ENCODE measurements at regions not wholly inside any gene's neighbourhood (a gene's known extent, or its start where the extent isn't known, plus 50 kb on each side); places are given as distances from the start of the nearest gene placed in this dataset.

DNA sequence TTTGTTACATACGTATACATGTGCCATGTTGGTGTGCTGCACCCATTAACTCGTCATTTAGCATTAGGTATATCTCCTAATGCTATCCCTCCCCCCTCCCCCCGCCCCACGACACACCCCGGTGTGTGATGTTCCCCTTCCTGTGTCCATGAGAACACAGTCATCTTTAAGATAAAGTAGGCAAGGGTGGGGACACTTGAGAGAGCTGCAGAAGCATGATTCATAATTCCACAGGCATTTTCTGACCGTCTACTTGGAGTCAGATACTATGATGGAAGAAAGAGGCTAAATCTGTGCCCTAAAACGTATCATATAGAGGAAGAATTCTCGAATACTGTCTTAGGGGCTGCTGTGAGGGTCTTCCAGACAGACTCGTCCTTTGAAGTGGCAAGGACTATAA, 145.9 kb upstream of the VASH1 start:
- Histone ChIP-seq H2AFZ (ENCODE audit: low read length) (no peak overlapping the region), H3K36me3 (ENCODE audit: control insufficient read depth, insufficient read depth, low read length) (no peaks in the 10 kb centered on the region), H3K79me2 (ENCODE audit: control insufficient read depth, insufficient read depth, low read length) (no peaks in the 10 kb centered on the region), H3K9me3 (ENCODE audit: control insufficient read depth, insufficient read depth, low read depth, low read length) (no peaks in the 10 kb centered on the region), H3K27me3 (ENCODE audit: control insufficient read depth, insufficient read depth, low read length) (no peaks in the 10 kb centered on the region), H3K9ac (ENCODE audit: insufficient read depth, low read length) (no peak overlapping the region), H3K4me2 (ENCODE audit: extremely low read depth, insufficient read depth, low read length) (no peak overlapping the region), H3K4me3 (replicated peaks in 1 of 4; ENCODE audit: control extremely low read depth in 1 of 4, insufficient read depth in 1 of 4, low read depth in 3 of 4, low read length in 4 of 4) (no peak overlapping the region), H3K4me1 (ENCODE audit: control insufficient read depth, extremely low read depth, insufficient read depth, low read length) (no peaks in the 10 kb centered on the region), H3K27ac (ENCODE audit: insufficient read depth, low read length) (no peak overlapping the region), H4K20me1 (ENCODE audit: control insufficient read depth, extremely low read depth, insufficient read depth, low read length) (no peaks in the 10 kb centered on the region)
- TF ChIP-seq, protein P1, sequence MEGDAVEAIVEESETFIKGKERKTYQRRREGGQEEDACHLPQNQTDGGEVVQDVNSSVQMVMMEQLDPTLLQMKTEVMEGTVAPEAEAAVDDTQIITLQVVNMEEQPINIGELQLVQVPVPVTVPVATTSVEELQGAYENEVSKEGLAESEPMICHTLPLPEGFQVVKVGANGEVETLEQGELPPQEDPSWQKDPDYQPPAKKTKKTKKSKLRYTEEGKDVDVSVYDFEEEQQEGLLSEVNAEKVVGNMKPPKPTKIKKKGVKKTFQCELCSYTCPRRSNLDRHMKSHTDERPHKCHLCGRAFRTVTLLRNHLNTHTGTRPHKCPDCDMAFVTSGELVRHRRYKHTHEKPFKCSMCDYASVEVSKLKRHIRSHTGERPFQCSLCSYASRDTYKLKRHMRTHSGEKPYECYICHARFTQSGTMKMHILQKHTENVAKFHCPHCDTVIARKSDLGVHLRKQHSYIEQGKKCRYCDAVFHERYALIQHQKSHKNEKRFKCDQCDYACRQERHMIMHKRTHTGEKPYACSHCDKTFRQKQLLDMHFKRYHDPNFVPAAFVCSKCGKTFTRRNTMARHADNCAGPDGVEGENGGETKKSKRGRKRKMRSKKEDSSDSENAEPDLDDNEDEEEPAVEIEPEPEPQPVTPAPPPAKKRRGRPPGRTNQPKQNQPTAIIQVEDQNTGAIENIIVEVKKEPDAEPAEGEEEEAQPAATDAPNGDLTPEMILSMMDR (conservative IDR thresholded peaks at IDR 0.05 in 1 of 2, IDR thresholded peaks at IDR 0.05 in 1 of 2; ENCODE audit: low read depth in 1 of 2, low read length in 2 of 2): no peak
- TF ChIP-seq EZH2 (IDR thresholded peaks at IDR 0.05; ENCODE audit: low read length, missing control alignments): no peak
- DNase-seq (ENCODE audit: low read depth in 2 of 2): no peak

DNA sequence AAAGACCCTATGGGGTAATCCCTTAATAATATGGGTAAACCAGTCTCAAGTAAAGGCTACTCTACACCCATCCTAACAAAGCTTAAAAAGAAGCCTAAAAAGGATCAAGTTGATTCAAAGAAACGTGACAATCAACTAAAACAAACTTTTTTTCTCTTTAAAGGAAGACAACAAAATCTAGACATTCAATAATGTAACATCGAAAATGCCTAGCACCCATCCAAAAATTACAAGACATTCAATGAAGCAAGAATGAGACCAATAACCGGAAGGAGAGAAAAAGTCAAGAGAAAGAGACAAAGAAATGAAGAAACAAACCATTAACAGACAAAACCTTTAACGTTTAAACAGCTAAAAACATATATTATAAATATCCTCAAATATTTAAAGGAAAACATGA, 143.8 kb upstream of the VASH1 start:
- Histone ChIP-seq H3K27ac (ENCODE audit: insufficient read depth, low read length) (no peak overlapping the region), H4K20me1 (ENCODE audit: control insufficient read depth, extremely low read depth, insufficient read depth, low read length) (no peaks in the 10 kb centered on the region), H3K79me2 (ENCODE audit: control insufficient read depth, insufficient read depth, low read length) (no peaks in the 10 kb centered on the region), H3K4me1 (ENCODE audit: control insufficient read depth, extremely low read depth, insufficient read depth, low read length) (no peaks in the 10 kb centered on the region), H3K9me3 (ENCODE audit: control insufficient read depth, insufficient read depth, low read depth, low read length) (no peaks in the 10 kb centered on the region), H3K36me3 (ENCODE audit: control insufficient read depth, insufficient read depth, low read length) (no peaks in the 10 kb centered on the region), H3K27me3 (ENCODE audit: control insufficient read depth, insufficient read depth, low read length) (no peaks in the 10 kb centered on the region), H3K9ac (ENCODE audit: insufficient read depth, low read length) (no peak overlapping the region), H3K4me2 (ENCODE audit: extremely low read depth, insufficient read depth, low read length) (no peak overlapping the region), H2AFZ (ENCODE audit: low read length) (no peak overlapping the region), H3K4me3 (replicated peaks in 1 of 4; ENCODE audit: control extremely low read depth in 1 of 4, insufficient read depth in 1 of 4, low read depth in 3 of 4, low read length in 4 of 4) (no peak overlapping the region)
- DNase-seq (ENCODE audit: low read depth in 2 of 2): no peak
- TF ChIP-seq EZH2 (IDR thresholded peaks at IDR 0.05; ENCODE audit: low read length, missing control alignments): no peak
- TF ChIP-seq, protein P1 (conservative IDR thresholded peaks at IDR 0.05 in 1 of 2, IDR thresholded peaks at IDR 0.05 in 1 of 2; ENCODE audit: low read depth in 1 of 2, low read length in 2 of 2): no peak

DNA sequence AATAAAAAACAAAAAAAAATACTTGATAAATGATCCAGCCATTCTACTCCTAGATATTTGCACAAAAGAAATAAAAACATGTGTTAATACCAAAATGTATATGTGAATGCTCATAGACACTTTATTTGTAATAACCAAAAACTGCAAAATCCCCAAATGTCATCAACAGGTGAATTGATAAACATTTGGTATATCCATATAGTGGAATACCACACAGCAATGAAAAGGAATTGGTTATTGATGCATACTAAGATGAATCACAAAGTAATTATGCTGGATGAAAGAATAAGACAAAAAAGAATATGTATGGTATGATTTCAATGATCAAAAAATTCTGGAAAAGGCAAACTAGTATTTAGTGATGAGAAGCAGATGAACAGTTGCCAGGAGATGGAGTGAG, 124.7 kb upstream of the VASH1 start:
- Histone ChIP-seq H3K4me2 (ENCODE audit: extremely low read depth, insufficient read depth, low read length) (no peak overlapping the region), H4K20me1 (ENCODE audit: control insufficient read depth, extremely low read depth, insufficient read depth, low read length) (no peaks in the 10 kb centered on the region), H3K4me1 (ENCODE audit: control insufficient read depth, extremely low read depth, insufficient read depth, low read length) (no peaks in the 10 kb centered on the region), H3K27me3 (ENCODE audit: control insufficient read depth, insufficient read depth, low read length) (no peaks in the 10 kb centered on the region), H3K9ac (ENCODE audit: insufficient read depth, low read length) (no peak overlapping the region), H2AFZ (ENCODE audit: low read length) (no peak overlapping the region), H3K27ac (ENCODE audit: insufficient read depth, low read length) (no peak overlapping the region), H3K9me3 (ENCODE audit: control insufficient read depth, insufficient read depth, low read depth, low read length) (no peaks in the 10 kb centered on the region), H3K79me2 (ENCODE audit: control insufficient read depth, insufficient read depth, low read length) (no peaks in the 10 kb centered on the region), H3K36me3 (ENCODE audit: control insufficient read depth, insufficient read depth, low read length) (no peaks in the 10 kb centered on the region), H3K4me3 (replicated peaks in 1 of 4; ENCODE audit: control extremely low read depth in 1 of 4, insufficient read depth in 1 of 4, low read depth in 3 of 4, low read length in 4 of 4) (no peak overlapping the region)
- TF ChIP-seq, protein P1 (conservative IDR thresholded peaks at IDR 0.05 in 1 of 2, IDR thresholded peaks at IDR 0.05 in 1 of 2; ENCODE audit: low read depth in 1 of 2, low read length in 2 of 2): no peak
- no peak for TF ChIP-seq EZH2 (IDR thresholded peaks at IDR 0.05; ENCODE audit: low read length, missing control alignments)
- no peak for DNase-seq (ENCODE audit: low read depth in 2 of 2)

All from fibroblast of lung (primary cell).